ENCODE measurements at regions not wholly inside any gene's neighbourhood (a gene's known extent, or its start where the extent isn't known, plus 50 kb on each side); places are given as distances from the start of the nearest gene placed in this dataset.

DNA sequence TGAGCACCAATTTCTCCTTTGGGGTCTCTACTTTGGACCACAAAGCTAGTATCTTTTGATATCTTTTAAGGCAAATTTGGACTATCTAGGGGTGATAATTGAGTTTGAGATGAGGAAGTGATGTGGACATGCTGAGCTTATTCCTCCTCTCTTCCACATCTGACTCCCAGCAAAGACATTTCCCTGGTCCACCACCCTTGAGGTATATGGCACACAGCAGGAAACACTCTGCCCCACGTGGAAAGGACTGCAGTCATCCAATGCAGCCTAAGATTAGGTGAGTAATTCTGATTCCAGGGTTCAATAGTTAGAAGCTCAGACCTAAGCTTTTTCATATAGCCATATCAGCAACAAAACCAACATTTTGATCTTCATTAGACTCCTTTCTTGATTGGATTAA lies 290.1 kb upstream of the CHAC2 start:
- no peaks in the 10 kb centered on the region for H3K9me3 ChIP-seq
- intact Hi-C loops (cut with DNase I) = loop anchor here in 1 of 2 donors (5.0 kb wide), 1 partner anchor 55 kb away; no protein-coding TSS in a partner anchor
- TF ChIP-seq, protein P1, sequence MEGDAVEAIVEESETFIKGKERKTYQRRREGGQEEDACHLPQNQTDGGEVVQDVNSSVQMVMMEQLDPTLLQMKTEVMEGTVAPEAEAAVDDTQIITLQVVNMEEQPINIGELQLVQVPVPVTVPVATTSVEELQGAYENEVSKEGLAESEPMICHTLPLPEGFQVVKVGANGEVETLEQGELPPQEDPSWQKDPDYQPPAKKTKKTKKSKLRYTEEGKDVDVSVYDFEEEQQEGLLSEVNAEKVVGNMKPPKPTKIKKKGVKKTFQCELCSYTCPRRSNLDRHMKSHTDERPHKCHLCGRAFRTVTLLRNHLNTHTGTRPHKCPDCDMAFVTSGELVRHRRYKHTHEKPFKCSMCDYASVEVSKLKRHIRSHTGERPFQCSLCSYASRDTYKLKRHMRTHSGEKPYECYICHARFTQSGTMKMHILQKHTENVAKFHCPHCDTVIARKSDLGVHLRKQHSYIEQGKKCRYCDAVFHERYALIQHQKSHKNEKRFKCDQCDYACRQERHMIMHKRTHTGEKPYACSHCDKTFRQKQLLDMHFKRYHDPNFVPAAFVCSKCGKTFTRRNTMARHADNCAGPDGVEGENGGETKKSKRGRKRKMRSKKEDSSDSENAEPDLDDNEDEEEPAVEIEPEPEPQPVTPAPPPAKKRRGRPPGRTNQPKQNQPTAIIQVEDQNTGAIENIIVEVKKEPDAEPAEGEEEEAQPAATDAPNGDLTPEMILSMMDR (IDR thresholded peaks at IDR 0.05) = no peak
- 29 to 45% (median 39%) methylated on average over 1 of the region's 1 CpG for WGBS, 3 donors
- ATAC-seq (no peak), DNase-seq (no peak)
- H3K4me3 ChIP-seq = no peak overlapping the region
- no peaks in the 10 kb centered on the region for H3K36me3 ChIP-seq (ENCODE audit: insufficient read depth in 1 of 2, low read depth in 1 of 2)
- H3K4me1 ChIP-seq = no peaks in the 10 kb centered on the region
- no peak overlapping the region for H3K27ac ChIP-seq
- no peaks in the 10 kb centered on the region for H3K27me3 ChIP-seq (ENCODE audit: insufficient read depth in 3 of 3, low read length in 2 of 3)

DNA sequence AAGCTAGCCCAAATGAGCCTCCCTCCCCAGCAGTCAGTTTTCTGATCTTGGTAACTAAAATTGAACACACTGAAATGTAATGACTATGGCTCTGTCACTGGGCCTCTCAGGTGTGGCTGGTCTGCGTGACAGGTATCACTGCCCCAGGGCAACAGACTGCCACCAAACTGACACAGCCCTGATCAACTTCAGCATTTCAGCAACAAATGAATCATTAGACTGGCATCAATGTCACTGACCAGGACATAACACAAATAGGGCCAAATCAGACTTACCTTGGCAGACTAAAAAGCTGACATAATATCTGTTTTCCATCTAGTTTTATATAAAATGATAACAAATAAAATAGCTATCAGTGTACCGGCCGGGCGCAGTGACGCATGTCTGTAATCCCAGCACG lies 290.8 kb upstream of the CHAC2 start:
- Histone ChIP-seq H3K27me3 (ENCODE audit: insufficient read depth in 3 of 3, low read length in 2 of 3) (no peaks in the 10 kb centered on the region), H3K4me3 (no peak overlapping the region), H3K36me3 (ENCODE audit: insufficient read depth in 1 of 2, low read depth in 1 of 2) (no peaks in the 10 kb centered on the region), H3K9me3 (no peaks in the 10 kb centered on the region), H3K4me1 (no peaks in the 10 kb centered on the region), H3K27ac (no peak overlapping the region)
- 93 to 96% (median 93%) methylated on average over 6 of the region's 6 CpGs for WGBS, 3 donors
- TF ChIP-seq, protein P1 (IDR thresholded peaks at IDR 0.05) = no peak
- no peak for DNase-seq
- ATAC-seq = no peak
- intact Hi-C loops (cut with DNase I) = loop anchor here in 1 of 2 donors (5.0 kb wide), 1 partner anchor 55 kb away; no protein-coding TSS in a partner anchor

DNA sequence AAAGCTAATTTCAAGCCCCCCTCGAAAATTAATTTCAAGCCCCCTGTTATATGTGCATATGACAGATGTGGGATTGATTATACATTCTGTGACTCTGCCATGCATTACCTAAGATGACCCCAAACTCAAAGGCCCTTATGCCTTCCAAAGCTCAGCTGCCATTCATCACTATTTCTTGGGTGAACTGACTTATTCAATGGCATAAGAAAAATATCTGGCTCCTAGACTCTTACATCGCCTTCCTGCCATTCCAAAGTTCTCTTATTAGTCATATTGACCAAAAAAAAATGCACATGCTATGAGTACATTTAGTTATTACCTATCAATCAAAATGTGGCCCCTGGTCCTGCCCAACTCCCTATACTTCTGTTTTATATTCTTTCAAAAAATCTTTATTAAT lies 291.8 kb upstream of the CHAC2 start:
- Histone ChIP-seq H3K27ac (no peak overlapping the region), H3K4me3 (no peak overlapping the region), H3K4me1 (no peaks in the 10 kb centered on the region), H3K27me3 (ENCODE audit: insufficient read depth in 3 of 3, low read length in 2 of 3) (no peaks in the 10 kb centered on the region), H3K9me3 (no peaks in the 10 kb centered on the region), H3K36me3 (ENCODE audit: insufficient read depth in 1 of 2, low read depth in 1 of 2) (no peaks in the 10 kb centered on the region)
- intact Hi-C loops (cut with DNase I) = loop anchor here in 1 of 2 donors (5.0 kb wide), 1 partner anchor 53 kb away; no protein-coding TSS in a partner anchor
- DNase-seq (no peak), ATAC-seq (no peak)
- WGBS, 3 donors = 79 to 83% (median 82%) methylated on average over 2 of the region's 2 CpGs
- TF ChIP-seq, protein P1 (IDR thresholded peaks at IDR 0.05) = no peak

DNA sequence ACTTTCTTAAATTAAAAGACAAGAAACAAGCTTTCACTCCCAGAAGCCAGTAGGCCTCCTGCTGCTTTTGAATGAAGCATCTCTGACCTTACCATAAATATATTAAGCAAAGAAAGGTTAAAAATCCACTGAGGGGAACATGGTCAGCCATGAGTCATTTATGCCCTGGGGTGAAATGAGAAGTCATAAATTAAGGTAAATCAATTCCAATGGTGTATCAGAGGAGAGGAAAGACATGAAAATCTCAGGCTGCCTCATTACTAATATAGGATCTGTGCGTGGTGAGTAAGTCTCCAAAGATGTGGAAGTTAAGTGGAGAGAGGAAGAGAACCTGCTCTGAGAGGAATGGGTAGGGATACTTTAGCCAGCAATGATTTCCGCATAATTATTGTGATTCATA lies 292.3 kb upstream of the CHAC2 start:
- ATAC-seq (no peak), DNase-seq (no peak)
- no peaks in the 10 kb centered on the region for H3K36me3 ChIP-seq (ENCODE audit: insufficient read depth in 1 of 2, low read depth in 1 of 2)
- no peaks in the 10 kb centered on the region for H3K9me3 ChIP-seq
- no peaks in the 10 kb centered on the region for H3K27me3 ChIP-seq (ENCODE audit: insufficient read depth in 3 of 3, low read length in 2 of 3)
- H3K27ac ChIP-seq = no peak overlapping the region
- no peaks in the 10 kb centered on the region for H3K4me1 ChIP-seq
- 80 to 87% (median 87%) methylated on average over 2 of the region's 2 CpGs for WGBS, 3 donors
- no peak overlapping the region for H3K4me3 ChIP-seq
- intact Hi-C loops (cut with DNase I) = loop anchor here in 1 of 2 donors (5.0 kb wide), 1 partner anchor 53 kb away; no protein-coding TSS in a partner anchor
- TF ChIP-seq, protein P1 (IDR thresholded peaks at IDR 0.05) = no peak

DNA sequence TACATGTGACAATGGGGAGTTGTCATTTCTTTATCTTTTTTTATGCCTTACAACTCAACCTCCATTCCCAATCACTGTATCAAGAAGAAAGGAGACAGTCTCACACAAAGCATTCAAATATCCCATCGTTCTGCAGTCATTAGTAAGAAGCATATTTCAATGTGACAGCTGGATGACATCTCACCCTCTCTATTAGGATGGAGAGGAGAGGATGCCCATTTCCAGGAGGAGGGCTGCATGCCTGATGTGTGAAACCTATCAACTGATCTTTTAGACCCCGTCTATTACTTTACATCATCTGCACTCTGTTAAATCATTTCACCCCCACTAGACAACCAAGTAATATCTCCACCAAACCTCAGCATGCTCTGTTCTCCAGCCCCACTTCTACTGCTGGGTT lies 292.7 kb upstream of the CHAC2 start:
- H3K27me3 ChIP-seq (ENCODE audit: insufficient read depth in 3 of 3, low read length in 2 of 3) = no peaks in the 10 kb centered on the region
- H3K9me3 ChIP-seq = no peaks in the 10 kb centered on the region
- WGBS, 3 donors = 57 to 66% (median 64%) methylated on average over 2 of the region's 2 CpGs
- no peaks in the 10 kb centered on the region for H3K36me3 ChIP-seq (ENCODE audit: insufficient read depth in 1 of 2, low read depth in 1 of 2)
- ATAC-seq = no peak
- no peak overlapping the region for H3K27ac ChIP-seq
- intact Hi-C loops (cut with DNase I) = loop anchor here in 1 of 2 donors (5.0 kb wide), 1 partner anchor 53 kb away; no protein-coding TSS in a partner anchor
- H3K4me1 ChIP-seq = no peaks in the 10 kb centered on the region
- no peak overlapping the region for H3K4me3 ChIP-seq
- TF ChIP-seq, protein P1 (IDR thresholded peaks at IDR 0.05) = no peak
- DNase-seq = no peak

Measured in psoas muscle (tissue), 7 donors.